Activated T-helper 2 cell treated with anti-CD3 and anti-CD28 coated beads, Interferon-gamma antibody, Interleukin-2, Interleukin-4, amounts not matched to agents 10 μg/mL and 5 μg/mL and 100 μg/mL, durations not matched to agents 14 hours and 24 hours and 36 hours (primary cell): ENCODE measurements at regions not wholly inside any gene's neighbourhood (a gene's known extent, or its start where the extent isn't known, plus 50 kb on each side); places are given as distances from the start of the nearest gene placed in this dataset.

Experiments
- DNase-seq: peaks from one replicate; pipeline ENCODE4 v3.0.0; 2021; ENCODE audit warnings: low spot score
- H3K27ac Mint-ChIP-seq: one replicate; pipeline ENCODE4 v1.8.0; 2021; ENCODE audit warnings: mixed read lengths
- H3K27me3 Mint-ChIP-seq: one replicate; pipeline ENCODE4 v1.8.0; 2021; ENCODE audit warnings: low read depth, mixed read lengths
- H3K36me3 Mint-ChIP-seq: one replicate; pipeline ENCODE4 v1.8.0; 2021; ENCODE audit warnings: low read depth, mixed read lengths
- H3K4me1 Mint-ChIP-seq: one replicate; pipeline ENCODE4 v1.8.0; 2021; ENCODE audit warnings: low read depth, mixed read lengths
- H3K4me3 Mint-ChIP-seq: one replicate; pipeline ENCODE4 v1.8.0; 2021; ENCODE audit warnings: low read depth, mild to moderate bottlenecking, moderate library complexity, mixed read lengths
- H3K9me3 Mint-ChIP-seq: one replicate; pipeline ENCODE4 v1.8.0; 2021; ENCODE audit warnings: mixed read lengths
- intact Hi-C: fragments of 100-400 bp; cut with micrococcal nuclease; formaldehyde crosslinking; loops from one replicate; pipeline ENCODE4 v1.15.1; 2023

GRCh38 chr5:124454081-124454480, 292.4 kb downstream of the ZNF608 start:
- H3K27ac Mint-ChIP-seq = no peak overlapping the region
- no peaks in the 10 kb centered on the region for H3K9me3 Mint-ChIP-seq
- H3K36me3 Mint-ChIP-seq = no peaks in the 10 kb centered on the region
- no peak overlapping the region for H3K4me3 Mint-ChIP-seq
- H3K27me3 Mint-ChIP-seq = no peaks in the 10 kb centered on the region
- H3K4me1 Mint-ChIP-seq = no peaks in the 10 kb centered on the region
- DNase-seq = no peak
- intact Hi-C loops = no loop called here

GRCh38 chr5:124453221-124454051, 293.0 kb downstream of the ZNF608 start:
- no peaks in the 10 kb centered on the region for H3K9me3 Mint-ChIP-seq
- intact Hi-C loops = no loop called here
- DNase-seq = no peak
- no peaks in the 10 kb centered on the region for H3K27me3 Mint-ChIP-seq
- no peak overlapping the region for H3K4me3 Mint-ChIP-seq
- no peaks in the 10 kb centered on the region for H3K4me1 Mint-ChIP-seq
- no peak overlapping the region for H3K27ac Mint-ChIP-seq
- H3K36me3 Mint-ChIP-seq = no peaks in the 10 kb centered on the region

- no peaks in the 10 kb centered on the region for H3K36me3 Mint-ChIP-seq
- H3K4me3 Mint-ChIP-seq = no peak overlapping the region
- no peaks in the 10 kb centered on the region for H3K27me3 Mint-ChIP-seq
- no peaks in the 10 kb centered on the region for H3K4me1 Mint-ChIP-seq
- intact Hi-C loops = no loop called here
- no peak for DNase-seq
- H3K9me3 Mint-ChIP-seq = no peaks in the 10 kb centered on the region
- no peak overlapping the region for H3K27ac Mint-ChIP-seq
Measured at GRCh38 chr5:124452412-124452811, 294.0 kb downstream of the ZNF608 start.

GRCh38 chr5:124451721-124452383, 294.6 kb downstream of the ZNF608 start:
- Mint-ChIP-seq H3K9me3 (no peaks in the 10 kb centered on the region), H3K4me1 (no peaks in the 10 kb centered on the region), H3K27me3 (no peaks in the 10 kb centered on the region), H3K27ac (no peak overlapping the region), H3K36me3 (no peaks in the 10 kb centered on the region), H3K4me3 (no peak overlapping the region)
- intact Hi-C loops = no loop called here
- DNase-seq = no peak

- Mint-ChIP-seq H3K27ac (no peak overlapping the region), H3K27me3 (no peaks in the 10 kb centered on the region)
- intact Hi-C loops = no loop called here
Measured at GRCh38 chr5:124446120-124446519, 300.3 kb downstream of the ZNF608 start.

GRCh38 chr5:124445070-124445619, 301.3 kb downstream of the ZNF608 start:
- Mint-ChIP-seq H3K36me3 (no peaks in the 10 kb centered on the region), H3K27ac (no peak overlapping the region), H3K4me3 (no peak overlapping the region), H3K9me3 (no peaks in the 10 kb centered on the region), H3K4me1 (no peaks in the 10 kb centered on the region), H3K27me3 (no peaks in the 10 kb centered on the region)
- intact Hi-C loops = no loop called here
- DNase-seq = no peak

More at GRCh38 chr5:124446120-124446519, 300.3 kb downstream of the ZNF608 start:
- no peaks in the 10 kb centered on the region for H3K4me1 Mint-ChIP-seq
- H3K9me3 Mint-ChIP-seq = no peaks in the 10 kb centered on the region
- no peak overlapping the region for H3K4me3 Mint-ChIP-seq
- no peaks in the 10 kb centered on the region for H3K36me3 Mint-ChIP-seq
- no peak for DNase-seq

- H3K36me3 Mint-ChIP-seq = no peaks in the 10 kb centered on the region
- H3K4me3 Mint-ChIP-seq = no peak overlapping the region
- no peak for DNase-seq
- intact Hi-C loops = no loop called here
- no peaks in the 10 kb centered on the region for H3K27me3 Mint-ChIP-seq
- no peaks in the 10 kb centered on the region for H3K9me3 Mint-ChIP-seq
- H3K27ac Mint-ChIP-seq = no peak overlapping the region
- H3K4me1 Mint-ChIP-seq = no peaks in the 10 kb centered on the region
Measured at GRCh38 chr5:124444147-124444775, 302.2 kb downstream of the ZNF608 start.

- no peak overlapping the region for H3K4me3 Mint-ChIP-seq
- no peaks in the 10 kb centered on the region for H3K9me3 Mint-ChIP-seq
- DNase-seq = no peak
- H3K36me3 Mint-ChIP-seq = no peaks in the 10 kb centered on the region
- H3K27me3 Mint-ChIP-seq = no peaks in the 10 kb centered on the region
- H3K4me1 Mint-ChIP-seq = no peaks in the 10 kb centered on the region
- no peak overlapping the region for H3K27ac Mint-ChIP-seq
- intact Hi-C loops = no loop called here
Measured at GRCh38 chr5:124440471-124440870, 306.0 kb downstream of the ZNF608 start.

- intact Hi-C loops = no loop called here
- H3K4me3 Mint-ChIP-seq = no peak overlapping the region
- no peaks in the 10 kb centered on the region for H3K36me3 Mint-ChIP-seq
- H3K27ac Mint-ChIP-seq = no peak overlapping the region
- DNase-seq = no peak
- no peaks in the 10 kb centered on the region for H3K4me1 Mint-ChIP-seq
- no peaks in the 10 kb centered on the region for H3K27me3 Mint-ChIP-seq
- no peaks in the 10 kb centered on the region for H3K9me3 Mint-ChIP-seq
Measured at GRCh38 chr5:124439609-124440008, 306.8 kb downstream of the ZNF608 start.

- Mint-ChIP-seq H3K4me3 (no peak overlapping the region), H3K4me1 (no peaks in the 10 kb centered on the region), H3K9me3 (no peaks in the 10 kb centered on the region), H3K36me3 (no peaks in the 10 kb centered on the region), H3K27ac (no peak overlapping the region), H3K27me3 (no peaks in the 10 kb centered on the region)
- intact Hi-C loops = no loop called here
- no peak for DNase-seq
Measured at GRCh38 chr5:124438903-124439281, 307.5 kb downstream of the ZNF608 start.

GRCh38 chr5:124438026-124438902, 308.2 kb downstream of the ZNF608 start:
- DNase-seq = no peak
- no peaks in the 10 kb centered on the region for H3K4me1 Mint-ChIP-seq
- no peaks in the 10 kb centered on the region for H3K36me3 Mint-ChIP-seq
- H3K4me3 Mint-ChIP-seq = no peak overlapping the region
- peaks cover 4% of the 10 kb centered on the region for H3K9me3 Mint-ChIP-seq
- no peak overlapping the region for H3K27ac Mint-ChIP-seq
- intact Hi-C loops = no loop called here
- H3K27me3 Mint-ChIP-seq = no peaks in the 10 kb centered on the region

- Mint-ChIP-seq H3K4me3 (no peak overlapping the region), H3K27ac (no peak overlapping the region), H3K27me3 (no peaks in the 10 kb centered on the region), H3K36me3 (no peaks in the 10 kb centered on the region), H3K4me1 (no peaks in the 10 kb centered on the region), H3K9me3 (peaks cover 4% of the 10 kb centered on the region)
- intact Hi-C loops = no loop called here
- no peak for DNase-seq
Measured at GRCh38 chr5:124436294-124436693, 310.1 kb downstream of the ZNF608 start.
